ENCODE measurements at regions not wholly inside any gene's neighbourhood (a gene's known extent, or its start where the extent isn't known, plus 50 kb on each side); places are given as distances from the start of the nearest gene placed in this dataset.

- TF ChIP-seq CTCF (IDR thresholded peaks at IDR 0.05) = no peak
Observed at GRCh38 chr2:156023229-156023869, 309.2 kb downstream of the NR4A2 start.

GRCh38 chr2:156021146-156022040, 311.1 kb downstream of the NR4A2 start:
- Mint-ChIP-seq H3K4me3 (ENCODE audit: unreplicated experiment) (no peak overlapping the region), H3K27ac (ENCODE audit: unreplicated experiment) (no peak overlapping the region), H3K36me3 (ENCODE audit: low read depth) (no peaks in the 10 kb centered on the region), H3K4me1 (ENCODE audit: low read depth) (no peaks in the 10 kb centered on the region), H3K27me3 (ENCODE audit: low read depth) (no peaks in the 10 kb centered on the region), H3K9me3 (ENCODE audit: low read depth) (no peaks in the 10 kb centered on the region)
- DNase-seq (ENCODE audit: low spot score) = no peak
- TF ChIP-seq CTCF (IDR thresholded peaks at IDR 0.05) = no peak

More at GRCh38 chr2:156023229-156023869, 309.2 kb downstream of the NR4A2 start:
- H3K27me3 Mint-ChIP-seq (ENCODE audit: low read depth) = no peaks in the 10 kb centered on the region
- H3K9me3 Mint-ChIP-seq (ENCODE audit: low read depth) = no peaks in the 10 kb centered on the region
- H3K36me3 Mint-ChIP-seq (ENCODE audit: low read depth) = no peaks in the 10 kb centered on the region
- DNase-seq (ENCODE audit: low spot score) = no peak
- H3K4me3 Mint-ChIP-seq (ENCODE audit: unreplicated experiment) = no peak overlapping the region
- no peak overlapping the region for H3K27ac Mint-ChIP-seq (ENCODE audit: unreplicated experiment)
- no peaks in the 10 kb centered on the region for H3K4me1 Mint-ChIP-seq (ENCODE audit: low read depth)

GRCh38 chr2:156019341-156019740, 313.2 kb downstream of the NR4A2 start:
- no peaks in the 10 kb centered on the region for H3K9me3 Mint-ChIP-seq (ENCODE audit: low read depth)
- no peak for TF ChIP-seq CTCF (IDR thresholded peaks at IDR 0.05)
- no peaks in the 10 kb centered on the region for H3K27me3 Mint-ChIP-seq (ENCODE audit: low read depth)
- no peaks in the 10 kb centered on the region for H3K36me3 Mint-ChIP-seq (ENCODE audit: low read depth)
- H3K4me3 Mint-ChIP-seq (ENCODE audit: unreplicated experiment) = no peak overlapping the region
- H3K4me1 Mint-ChIP-seq (ENCODE audit: low read depth) = no peaks in the 10 kb centered on the region
- DNase-seq (ENCODE audit: low spot score) = no peak
- no peak overlapping the region for H3K27ac Mint-ChIP-seq (ENCODE audit: unreplicated experiment)

GRCh38 chr2:156017341-156017885, 315.1 kb downstream of the NR4A2 start:
- Mint-ChIP-seq H3K4me1 (ENCODE audit: low read depth) (no peaks in the 10 kb centered on the region), H3K9me3 (ENCODE audit: low read depth) (no peaks in the 10 kb centered on the region), H3K4me3 (ENCODE audit: unreplicated experiment) (no peak overlapping the region), H3K36me3 (ENCODE audit: low read depth) (no peaks in the 10 kb centered on the region), H3K27me3 (ENCODE audit: low read depth) (no peaks in the 10 kb centered on the region), H3K27ac (ENCODE audit: unreplicated experiment) (no peak overlapping the region)
- no peak for TF ChIP-seq CTCF (IDR thresholded peaks at IDR 0.05)
- DNase-seq (ENCODE audit: low spot score) = no peak

GRCh38 chr2:156009293-156009692, 323.2 kb downstream of the NR4A2 start:
- no peak overlapping the region for H3K4me3 Mint-ChIP-seq (ENCODE audit: unreplicated experiment)
- TF ChIP-seq CTCF (IDR thresholded peaks at IDR 0.05) = no peak
- no peak for DNase-seq (ENCODE audit: low spot score)
- H3K36me3 Mint-ChIP-seq (ENCODE audit: low read depth) = peaks cover 2% of the 10 kb centered on the region
- no peaks in the 10 kb centered on the region for H3K27me3 Mint-ChIP-seq (ENCODE audit: low read depth)
- H3K9me3 Mint-ChIP-seq (ENCODE audit: low read depth) = peaks cover 10% of the 10 kb centered on the region
- H3K4me1 Mint-ChIP-seq (ENCODE audit: low read depth) = no peaks in the 10 kb centered on the region
- H3K27ac Mint-ChIP-seq (ENCODE audit: unreplicated experiment) = no peak overlapping the region

Data from chondrocyte (in vitro differentiated cells).